H7 (cell line): ENCODE measurements at regions not wholly inside any gene's neighbourhood (a gene's known extent, or its start where the extent isn't known, plus 50 kb on each side); places are given as distances from the start of the nearest gene placed in this dataset.
"Not testable (repeated sequence)": the region's sequence is repeated elsewhere in the genome, so short reads cannot be mapped to it uniquely, and the experiment has no call there.

Experiments
- DNase-seq: peaks from one replicate; pipeline ENCODE4 v3.0.0; 2012
- H3K27me3 ChIP-seq: 2 replicates; pipeline ENCODE4 v1.6.0; 2011; ENCODE audit warnings: mild to moderate bottlenecking, low read length; ENCODE audit not compliant: control insufficient read depth, insufficient read depth
- H3K36me3 ChIP-seq: replicated peaks from 2 replicates; pipeline ENCODE4 v1.5.1; 2011; ENCODE audit warnings: low read length; ENCODE audit not compliant: control insufficient read depth, insufficient read depth
- H3K4me3 ChIP-seq: 2 replicates; pipeline ENCODE4 v1.5.1; 2011; ENCODE audit warnings: low read depth, mild to moderate bottlenecking, control low read depth, low read length, moderate library complexity; ENCODE audit not compliant: insufficient read depth

DNA sequence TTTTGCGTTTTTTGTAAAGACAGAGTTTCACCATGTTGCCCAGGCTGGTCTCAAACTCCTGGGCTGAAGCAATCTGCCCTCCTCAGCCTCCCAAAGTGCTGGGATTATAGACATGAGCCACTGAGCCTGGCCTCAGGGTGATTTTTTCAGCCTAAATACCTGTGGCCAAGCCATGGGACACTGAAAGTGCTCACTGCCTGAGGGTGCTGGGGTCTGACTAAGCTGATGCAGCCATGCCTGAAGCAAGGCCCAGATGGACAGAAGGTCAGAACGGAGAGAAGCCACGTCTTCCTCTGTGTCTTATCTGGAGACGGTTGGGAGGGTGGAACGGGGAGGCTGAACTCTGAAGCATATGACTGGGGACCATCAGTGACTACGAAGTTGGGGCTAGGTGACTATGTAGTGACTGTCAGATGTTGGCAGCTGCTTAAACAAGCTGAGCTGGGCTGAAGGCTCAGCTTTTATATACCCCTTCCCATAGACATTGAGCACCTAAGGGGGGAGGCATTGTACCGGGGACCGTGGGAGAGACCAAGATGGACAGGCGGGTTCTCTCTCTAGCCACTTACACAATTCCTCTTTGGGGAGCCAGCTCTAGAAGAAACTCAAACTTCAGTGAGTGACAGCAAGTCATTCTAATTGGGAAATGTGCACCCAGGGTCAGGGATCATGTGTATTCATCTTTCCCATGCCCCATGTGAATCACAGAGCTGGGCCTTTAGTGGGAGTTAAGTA, 73.3 kb upstream of the HABP2 start:
- DNase-seq, result no peak
- Histone ChIP-seq H3K27me3 (no peaks in the 10 kb centered on the region), H3K4me3 (no peak overlapping the region), H3K36me3 (no peaks in the 10 kb centered on the region)

DNA sequence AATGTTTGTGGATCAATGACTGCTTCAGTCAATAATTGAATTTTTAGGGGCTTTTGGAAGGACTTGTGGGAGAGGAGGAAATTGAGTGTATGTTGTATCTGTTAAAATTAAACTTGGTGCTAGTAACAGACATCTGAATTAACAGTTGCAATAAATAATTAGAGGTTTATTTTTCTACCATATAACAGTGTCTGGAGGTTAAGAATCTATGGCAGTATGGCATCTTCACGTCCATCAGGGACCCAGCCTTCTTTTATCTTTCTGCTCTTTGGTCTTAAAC, 72.8 kb upstream of the HABP2 start:
- Histone ChIP-seq H3K4me3 (no peak overlapping the region), H3K27me3 (no peaks in the 10 kb centered on the region), H3K36me3 (no peaks in the 10 kb centered on the region)
- DNase-seq, result no peak

GRCh38 chr10:113480851-113481502, 71.9 kb upstream of the HABP2 start:
- DNase-seq, result no peak
- Histone ChIP-seq H3K4me3 (no peak overlapping the region), H3K36me3 (no peaks in the 10 kb centered on the region)

GRCh38 chr10:113484487-113484886, 68.4 kb upstream of the HABP2 start:
- H3K4me3 ChIP-seq, result no peak overlapping the region

More at GRCh38 chr10:113480851-113481502, 71.9 kb upstream of the HABP2 start:
- H3K27me3 ChIP-seq, result no peaks in the 10 kb centered on the region

GRCh38 chr10:113485736-113486135, 67.1 kb upstream of the HABP2 start:
- Histone ChIP-seq H3K36me3 (no peaks in the 10 kb centered on the region), H3K27me3 (no peaks in the 10 kb centered on the region), H3K4me3 (no peak overlapping the region)
- DNase-seq, result no peak

More at GRCh38 chr10:113484487-113484886, 68.4 kb upstream of the HABP2 start:
- Histone ChIP-seq H3K36me3 (no peaks in the 10 kb centered on the region), H3K27me3 (no peaks in the 10 kb centered on the region)
- no peak for DNase-seq

DNA sequence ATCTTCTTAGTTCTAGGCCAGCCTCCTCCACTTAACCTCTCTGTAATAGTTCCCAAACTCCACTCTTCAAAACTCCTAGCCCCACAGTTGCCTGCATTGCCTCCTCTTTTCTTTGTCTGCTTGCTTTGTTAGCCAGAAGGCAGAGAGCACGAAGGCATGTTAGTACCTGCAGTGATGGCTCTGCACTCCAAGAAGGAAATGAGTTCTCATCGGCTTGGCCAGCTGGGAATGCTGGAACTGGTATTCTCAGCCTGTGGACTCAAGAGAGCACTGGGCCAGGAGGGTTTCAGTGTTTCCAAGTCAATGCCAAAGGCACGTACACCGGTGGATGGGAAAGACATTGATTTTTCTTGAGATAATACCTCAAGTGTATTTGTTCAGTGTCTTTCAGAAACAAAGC, 66.3 kb upstream of the HABP2 start:
- Histone ChIP-seq H3K27me3 (no peaks in the 10 kb centered on the region), H3K4me3 (no peak overlapping the region), H3K36me3 (no peaks in the 10 kb centered on the region)
- no peak for DNase-seq

DNA sequence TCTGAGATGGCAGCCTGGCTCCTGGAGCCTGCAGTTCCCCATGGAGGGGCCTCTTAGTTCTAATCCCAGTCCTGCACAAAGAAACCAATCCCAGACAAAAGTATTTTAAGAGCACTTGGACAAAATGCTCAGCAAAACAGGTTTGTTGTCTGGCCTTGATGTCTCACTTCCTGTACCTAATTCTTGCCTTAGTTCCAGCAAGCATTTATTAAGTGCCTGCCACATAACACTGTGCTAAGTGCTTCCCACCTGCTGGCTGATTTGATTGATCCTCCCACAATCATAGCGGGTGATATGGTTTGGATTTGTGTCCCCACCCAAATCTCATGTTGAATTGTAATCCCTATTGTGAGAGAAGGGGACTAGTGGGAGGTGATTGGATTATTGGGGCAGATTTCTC, 65.7 kb upstream of the HABP2 start:
- Histone ChIP-seq H3K4me3 (no peak overlapping the region), H3K27me3 (no peaks in the 10 kb centered on the region), H3K36me3 (no peaks in the 10 kb centered on the region)
- DNase-seq, result no peak

DNA sequence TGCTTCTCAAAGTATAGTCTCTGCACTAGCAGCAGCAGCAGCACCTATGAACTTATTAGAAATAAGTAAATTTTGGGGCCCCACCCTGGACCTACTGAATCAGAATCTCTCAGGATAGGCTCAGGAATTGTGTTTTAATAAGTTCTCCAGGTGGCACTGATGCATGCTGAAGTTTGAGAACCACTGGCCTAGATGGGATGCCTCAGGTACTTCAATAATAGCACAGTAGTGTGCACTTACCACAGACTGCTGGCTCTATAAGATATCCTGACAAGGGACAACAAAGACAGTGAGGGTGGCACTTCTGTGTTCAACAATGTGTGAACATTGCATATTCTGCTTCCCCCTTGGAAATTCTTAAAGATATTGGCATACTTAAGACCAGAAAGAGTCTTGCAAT, 64.7 kb upstream of the HABP2 start:
- Histone ChIP-seq H3K4me3 (no peak overlapping the region), H3K27me3 (no peaks in the 10 kb centered on the region), H3K36me3 (no peaks in the 10 kb centered on the region)
- DNase-seq, result no peak

- not testable (repeated sequence) for H3K4me3 ChIP-seq, H3K27me3 ChIP-seq, H3K36me3 ChIP-seq, DNase-seq
Measured at GRCh38 chr10:113489522-113489921, 63.3 kb upstream of the HABP2 start.

DNA sequence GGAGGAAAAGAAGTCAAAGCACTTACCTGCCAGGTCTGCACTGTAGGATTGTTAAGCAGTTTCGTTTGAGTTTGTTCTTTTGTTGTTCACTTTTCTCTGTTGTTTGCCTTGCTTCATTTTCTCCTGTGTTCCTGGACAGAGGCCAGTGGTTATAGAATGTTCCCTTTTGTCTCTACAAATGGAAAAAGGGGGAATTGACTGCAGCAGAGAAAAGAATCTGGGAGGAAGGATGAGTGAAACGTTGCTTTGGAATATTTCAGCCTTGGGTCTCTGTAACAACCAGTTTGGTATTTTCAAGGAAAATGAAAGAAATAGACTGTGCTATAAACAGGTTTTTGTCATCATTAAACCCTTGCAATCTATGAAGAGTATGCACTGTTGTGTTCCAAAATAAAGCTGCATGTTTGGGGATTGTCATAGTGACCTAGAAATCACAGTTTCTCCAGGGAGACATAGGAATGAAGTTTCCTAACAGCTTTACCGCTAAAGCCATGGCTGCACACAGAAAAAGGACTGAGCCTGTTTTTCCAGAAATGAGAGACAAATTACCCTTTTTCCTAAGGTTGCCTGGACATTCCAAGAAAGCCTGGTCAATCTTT, 60.8 kb upstream of the HABP2 start:
- H3K36me3 ChIP-seq, result no peaks in the 10 kb centered on the region
- DNase-seq, result no peak
- H3K4me3 ChIP-seq, result no peak overlapping the region
- H3K27me3 ChIP-seq, result no peaks in the 10 kb centered on the region

DNA sequence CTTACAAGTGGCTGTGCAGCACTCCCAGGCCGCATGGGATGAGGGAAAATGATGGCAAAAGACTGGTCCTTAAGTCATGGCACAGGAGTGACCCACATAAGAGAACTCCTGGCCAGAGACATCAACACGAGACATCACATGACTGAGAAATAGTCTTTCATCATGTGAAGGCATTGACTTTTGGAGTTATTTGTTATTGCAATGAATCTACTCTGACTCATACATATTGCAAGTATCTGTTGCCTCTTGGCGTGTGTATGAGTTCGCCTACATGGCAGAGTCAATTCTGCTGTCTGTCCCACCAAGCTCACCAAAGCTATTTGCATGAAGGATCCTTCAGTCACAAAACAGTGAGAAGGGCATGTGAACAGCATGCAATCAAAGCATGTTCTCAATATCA, 59.7 kb upstream of the HABP2 start:
- H3K27me3 ChIP-seq, result no peaks in the 10 kb centered on the region
- no peak overlapping the region for H3K4me3 ChIP-seq
- DNase-seq, result no peak
- H3K36me3 ChIP-seq, result no peaks in the 10 kb centered on the region

- no peaks in the 10 kb centered on the region for H3K36me3 ChIP-seq
- DNase-seq, result no peak
- H3K27me3 ChIP-seq, result no peaks in the 10 kb centered on the region
- no peak overlapping the region for H3K4me3 ChIP-seq
Measured at GRCh38 chr10:113493882-113494301, 59.0 kb upstream of the HABP2 start.

- Histone ChIP-seq H3K36me3 (no peaks in the 10 kb centered on the region), H3K4me3 (no peak overlapping the region), H3K27me3 (no peaks in the 10 kb centered on the region)
- no peak for DNase-seq
Measured at GRCh38 chr10:113494761-113495160, 58.1 kb upstream of the HABP2 start.

GRCh38 chr10:113495553-113495952, 57.3 kb upstream of the HABP2 start:
- H3K36me3 ChIP-seq, result no peaks in the 10 kb centered on the region
- no peaks in the 10 kb centered on the region for H3K27me3 ChIP-seq
- H3K4me3 ChIP-seq, result no peak overlapping the region
- DNase-seq, result no peak
